ENCODE measurements at regions not wholly inside any gene's neighbourhood (a gene's known extent, or its start where the extent isn't known, plus 50 kb on each side); places are given as distances from the start of the nearest gene placed in this dataset.

DNA sequence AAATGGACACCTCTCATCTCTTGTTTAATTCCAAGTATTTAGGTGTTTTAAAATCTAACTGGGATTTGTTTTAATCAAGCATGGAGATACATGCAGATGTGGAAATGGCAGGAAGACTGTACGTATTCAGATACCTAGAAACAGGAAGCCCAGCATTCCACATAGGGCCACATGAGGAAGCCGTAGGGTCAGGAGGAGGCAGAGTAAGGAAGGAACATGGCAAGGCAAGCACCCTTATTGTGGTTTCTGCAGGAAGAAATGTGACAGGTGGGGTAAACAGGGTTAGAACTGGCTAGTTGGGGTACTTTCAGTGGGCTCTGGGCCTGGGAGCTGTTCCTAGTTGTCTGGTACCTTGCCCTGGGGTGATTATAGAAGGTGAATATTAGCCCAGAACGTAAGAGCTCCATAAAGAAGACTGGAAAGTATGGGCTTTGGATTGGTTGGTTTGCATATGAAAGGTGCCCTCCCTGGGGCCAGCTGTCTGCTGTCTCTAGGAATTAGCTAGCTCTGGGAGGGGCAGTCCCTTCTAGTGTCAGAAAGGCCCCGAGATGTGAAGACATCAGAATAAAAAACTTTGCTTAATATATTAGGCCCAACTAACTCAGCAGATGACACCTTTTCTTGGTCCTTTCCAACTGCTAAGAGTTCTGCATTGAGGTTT lies 107.7 kb upstream of the CADPS start:
- no peak for DNase-seq

DNA sequence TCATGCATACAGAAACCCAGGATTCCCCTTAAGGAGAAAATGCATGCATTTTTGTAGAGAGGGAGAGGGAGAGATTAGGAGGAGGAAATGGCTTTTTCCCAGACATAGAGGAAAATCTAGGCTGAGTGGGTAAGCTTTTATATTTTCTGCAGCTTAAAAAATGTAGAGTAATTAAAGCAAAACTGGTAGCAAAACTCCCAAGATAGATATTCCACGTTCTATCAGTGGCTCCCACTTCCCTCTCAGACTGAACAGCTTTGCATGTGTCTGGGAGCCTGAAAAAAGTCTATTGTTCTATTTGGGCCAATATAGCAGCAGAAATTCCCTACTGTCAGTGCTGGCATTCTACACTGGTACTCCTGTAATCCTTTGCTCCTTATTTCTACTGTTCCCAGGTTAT lies 110.8 kb upstream of the CADPS start:
- no peak for DNase-seq

DNA sequence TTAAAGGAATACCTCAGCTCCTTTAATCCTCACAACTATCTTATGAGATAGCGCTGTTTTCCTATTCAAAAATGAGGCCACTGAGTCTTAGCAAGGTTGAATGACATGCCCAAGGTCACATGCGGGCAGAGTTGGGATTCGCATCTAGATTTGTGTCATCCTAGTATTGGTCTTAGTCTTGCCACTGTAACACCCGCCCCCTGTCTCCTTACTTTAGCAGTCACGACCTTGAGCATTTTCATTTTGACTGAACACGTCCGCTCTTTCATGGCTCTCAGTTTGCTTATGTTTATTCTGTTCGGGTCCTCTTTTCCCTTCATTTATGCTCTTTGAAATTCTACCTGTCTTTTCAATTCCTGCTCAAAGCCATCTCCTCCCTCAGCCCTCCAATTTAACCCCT lies 112.5 kb upstream of the CADPS start:
- DNase-seq: no peak

DNA sequence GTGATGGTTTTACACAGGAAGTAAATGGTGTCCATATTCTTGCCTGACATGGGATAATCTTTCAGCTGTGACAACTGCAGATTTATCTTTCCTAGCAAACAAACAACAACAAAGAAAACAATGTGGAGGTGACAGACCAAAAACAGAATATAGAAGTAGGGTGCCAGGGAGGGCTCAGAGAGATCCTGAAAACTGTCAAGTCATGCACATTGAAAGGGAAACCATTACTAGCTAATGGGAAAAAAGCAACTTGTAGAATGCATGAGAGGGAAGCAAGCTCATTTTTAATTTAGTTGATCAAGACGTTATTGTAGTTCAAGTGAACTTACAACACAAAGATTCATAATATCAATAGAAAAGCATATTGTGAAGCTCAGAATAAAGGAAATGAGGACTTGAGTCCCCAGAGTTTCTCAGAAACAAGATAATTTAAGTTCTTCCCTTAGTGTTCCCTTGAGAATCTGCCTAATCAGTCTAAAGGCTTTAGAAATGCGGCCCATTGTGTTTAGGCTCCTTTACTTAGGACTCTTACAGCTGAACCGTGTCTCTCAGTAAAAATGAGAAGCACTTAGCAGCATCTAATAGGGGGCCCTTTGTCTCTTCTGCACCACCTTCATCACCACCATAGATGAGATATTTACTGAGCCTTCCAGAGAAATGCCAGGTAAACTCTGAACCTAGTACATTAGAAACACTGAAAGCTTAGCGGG lies 115.6 kb upstream of the CADPS start:
- no peak for DNase-seq

DNA sequence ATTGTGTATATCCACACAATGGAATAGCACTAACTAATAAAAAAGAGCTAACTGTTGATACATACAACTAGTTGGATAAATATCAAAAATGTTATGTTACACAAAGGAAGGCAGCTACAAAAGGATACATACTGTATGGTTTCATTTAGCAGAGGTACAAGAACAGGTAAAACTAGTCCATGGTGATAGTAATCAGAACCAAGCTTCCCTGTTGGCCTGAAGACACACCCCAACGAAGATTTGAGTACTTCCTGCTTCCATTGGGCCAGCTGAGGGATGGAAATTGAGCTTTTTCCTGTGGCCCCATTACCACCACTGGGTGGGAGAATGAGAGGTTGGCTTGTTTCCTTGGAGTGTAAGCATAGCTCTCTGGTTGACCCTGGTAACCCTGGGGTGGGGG lies 117.3 kb upstream of the CADPS start:
- DNase-seq: no peak

DNA sequence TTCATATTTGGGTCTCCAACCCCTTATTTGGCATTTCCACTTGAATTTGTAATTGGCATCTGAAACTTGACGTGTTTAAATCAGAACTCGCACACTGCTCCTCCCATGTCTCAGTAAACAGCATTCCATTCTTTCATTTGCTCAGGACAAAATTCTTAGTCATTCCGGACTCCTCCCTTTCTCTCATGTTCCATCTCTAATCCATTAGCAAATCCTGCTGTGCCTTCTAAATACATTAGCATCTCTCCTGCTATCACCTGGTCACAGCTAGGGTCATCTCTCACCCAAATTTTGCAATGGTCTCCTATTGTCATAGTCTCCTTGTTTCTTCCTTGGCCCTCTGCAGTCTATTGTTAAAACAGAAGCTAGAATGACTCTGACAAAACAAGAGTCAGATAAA lies 119.9 kb upstream of the CADPS start:
- DNase-seq: no peak

DNA sequence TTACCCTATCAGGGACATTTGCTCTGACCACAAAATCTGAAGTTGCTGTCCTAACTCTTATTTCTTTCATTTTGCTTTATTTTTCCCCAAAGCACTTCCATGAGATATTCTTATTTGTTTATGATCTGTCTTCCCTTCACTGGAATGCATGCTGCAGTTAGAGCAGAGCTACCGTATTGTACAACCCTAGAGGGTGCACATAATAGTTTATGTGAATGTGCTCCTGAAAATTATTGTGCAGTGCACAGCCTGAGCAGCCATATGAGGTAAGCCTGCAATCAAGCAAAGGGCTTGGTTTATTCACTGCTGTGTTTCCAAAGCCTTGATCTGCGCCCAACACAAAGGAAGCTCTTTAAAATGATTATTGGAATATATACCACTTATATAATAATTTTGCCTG lies 120.3 kb upstream of the CADPS start:
- DNase-seq: no peak

DNA sequence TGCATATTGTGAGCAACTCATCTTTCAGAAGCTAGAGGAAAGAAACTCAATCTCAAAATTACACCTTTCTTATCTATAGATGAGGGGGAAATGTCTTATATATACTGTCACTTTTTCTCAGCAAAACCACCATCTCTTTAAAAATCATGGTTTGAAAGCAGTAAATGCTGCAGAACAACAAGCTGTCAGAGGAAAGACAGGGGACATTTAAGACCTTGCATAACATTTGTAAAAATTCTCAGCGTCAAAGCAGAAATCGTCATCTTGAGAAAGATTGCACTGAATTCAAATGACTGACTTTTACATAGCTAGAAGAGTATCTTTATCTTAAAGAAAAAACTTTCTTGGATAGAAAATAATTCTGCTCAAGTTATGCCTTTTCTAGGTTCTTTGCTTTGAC lies 122.2 kb upstream of the CADPS start:
- DNase-seq: no peak

DNA sequence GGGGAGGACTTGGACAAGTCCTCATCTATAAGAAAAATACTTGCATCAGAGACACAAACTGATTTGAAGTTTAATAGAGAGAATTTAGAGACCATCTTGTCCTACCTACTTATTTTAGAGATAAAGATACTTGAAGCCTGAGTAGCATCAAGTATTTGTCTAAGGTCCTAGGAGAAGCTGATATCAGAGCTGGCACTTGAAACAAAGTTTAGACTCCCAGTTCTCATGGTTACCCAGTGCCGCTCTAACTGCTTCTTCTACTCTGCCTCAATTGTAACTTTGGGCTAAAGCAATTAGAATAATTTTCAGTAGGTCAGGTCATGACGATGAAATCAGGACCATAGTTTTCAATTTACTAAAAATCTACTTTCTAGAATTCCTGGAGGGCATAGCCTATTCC lies 123.9 kb upstream of the CADPS start:
- DNase-seq: no peak

DNA sequence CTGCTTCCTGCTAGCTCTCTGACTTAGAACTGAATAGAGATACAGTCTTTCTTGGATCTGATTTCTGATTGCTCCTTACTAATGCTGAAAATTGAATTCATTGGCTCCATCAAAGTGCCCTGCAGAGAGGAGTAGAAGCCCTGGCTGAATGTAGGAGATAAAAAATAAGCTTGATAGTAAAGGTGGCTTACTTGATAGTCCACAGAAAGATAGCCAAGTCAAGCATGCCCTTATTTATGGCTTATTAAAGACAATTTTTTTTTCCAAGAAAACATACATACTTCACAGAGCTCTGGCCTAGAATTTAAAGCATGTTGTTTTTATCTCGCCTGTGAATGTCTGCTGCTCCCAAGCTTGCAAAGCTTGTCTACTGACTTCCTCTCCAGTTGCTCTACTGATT lies 124.6 kb upstream of the CADPS start:
- no peak for DNase-seq

DNA sequence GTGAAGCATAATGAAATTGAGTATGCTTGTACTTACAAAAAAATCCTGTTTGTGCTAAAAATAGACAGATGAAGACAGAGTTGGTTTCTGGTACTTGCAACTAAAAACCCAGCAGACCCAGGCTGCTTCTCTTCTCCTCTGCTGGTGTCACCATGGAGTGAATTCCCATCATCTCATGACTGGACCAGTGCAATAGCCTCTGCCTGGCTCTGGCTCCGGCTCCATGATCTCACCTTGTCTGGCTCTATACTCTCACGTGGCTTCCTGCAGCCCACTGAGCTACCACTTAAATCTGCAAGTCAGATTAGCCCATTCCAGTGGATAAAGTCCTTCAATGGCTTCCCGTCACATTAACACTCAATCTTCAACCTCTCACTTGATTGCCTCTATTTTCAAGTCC lies 129.2 kb upstream of the CADPS start:
- DNase-seq: no peak

DNA sequence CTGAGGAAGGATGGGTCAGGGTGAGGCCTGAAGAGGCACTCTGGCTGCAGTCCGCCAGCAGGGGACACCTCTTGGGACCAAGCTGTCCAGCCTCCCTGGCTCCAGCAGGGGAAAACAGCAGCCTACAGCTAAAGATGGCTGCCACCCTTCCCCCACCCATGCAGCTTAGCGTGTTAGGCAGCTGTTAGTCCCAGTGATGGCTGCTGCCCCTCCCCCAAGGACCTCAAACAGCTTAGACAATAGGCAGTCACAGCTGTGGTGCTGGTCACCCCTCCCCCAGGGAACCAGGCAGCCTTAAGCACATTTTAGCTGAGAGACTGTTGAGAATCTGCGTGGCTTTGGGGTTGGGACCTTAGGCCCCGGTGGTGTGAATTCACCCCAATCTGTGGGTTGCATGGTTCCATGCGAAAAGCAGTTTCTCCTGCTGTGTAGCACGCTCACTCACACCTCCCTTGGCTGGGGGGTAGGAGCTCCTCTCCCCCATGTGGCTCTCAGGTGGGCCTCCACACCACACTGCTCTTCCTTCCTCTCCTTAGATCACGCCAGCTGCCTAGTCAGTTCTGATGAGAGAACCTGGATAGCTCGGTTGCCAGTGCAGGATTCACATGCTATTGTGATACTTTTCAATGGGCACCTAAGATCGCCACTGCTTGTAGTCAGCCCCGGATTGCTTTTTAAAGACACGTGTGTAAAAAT lies 140.5 kb upstream of the CADPS start:
- DNase-seq: peak in 1 of 2 donors; percentile 27

DNA sequence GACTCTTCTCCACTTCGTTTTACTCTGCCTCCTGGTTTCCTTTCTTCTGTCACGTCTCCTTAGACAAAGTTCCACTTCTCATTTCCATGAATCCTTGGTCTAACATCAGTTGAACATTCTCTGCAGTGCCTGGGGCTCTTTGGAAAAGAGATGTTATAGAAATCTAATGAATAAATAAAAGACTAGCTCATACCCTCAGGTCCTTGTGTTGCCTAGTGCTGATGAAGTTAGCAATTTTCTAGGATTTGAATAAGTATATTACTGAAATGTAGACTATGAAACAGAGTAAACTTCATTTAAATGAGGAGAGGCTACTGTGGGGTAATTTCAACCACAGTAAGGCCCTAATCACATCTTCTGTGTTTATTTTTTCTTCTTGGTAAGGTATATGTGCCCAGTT lies 146.9 kb upstream of the CADPS start:
- DNase-seq: no peak

DNA sequence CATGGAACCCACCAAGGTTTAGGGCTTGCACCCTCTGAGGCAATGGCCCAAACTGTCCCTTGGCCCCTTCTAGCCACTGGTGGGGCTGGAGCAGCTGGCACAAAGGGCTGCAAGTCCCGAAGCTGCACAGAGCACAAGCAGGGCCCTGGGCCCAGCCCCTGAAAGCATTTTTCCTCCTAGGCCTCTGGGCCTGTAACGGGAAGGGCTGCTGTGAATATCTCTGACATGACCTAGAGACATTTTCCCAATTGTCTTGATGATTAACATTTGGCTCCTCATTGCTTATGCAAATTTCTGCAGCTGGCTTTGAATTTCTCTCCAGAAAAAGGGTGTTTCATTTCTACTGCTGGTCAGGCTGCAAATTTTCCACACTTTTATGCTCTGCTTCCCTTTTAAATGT lies 151.5 kb upstream of the CADPS start:
- no peak for DNase-seq

DNA sequence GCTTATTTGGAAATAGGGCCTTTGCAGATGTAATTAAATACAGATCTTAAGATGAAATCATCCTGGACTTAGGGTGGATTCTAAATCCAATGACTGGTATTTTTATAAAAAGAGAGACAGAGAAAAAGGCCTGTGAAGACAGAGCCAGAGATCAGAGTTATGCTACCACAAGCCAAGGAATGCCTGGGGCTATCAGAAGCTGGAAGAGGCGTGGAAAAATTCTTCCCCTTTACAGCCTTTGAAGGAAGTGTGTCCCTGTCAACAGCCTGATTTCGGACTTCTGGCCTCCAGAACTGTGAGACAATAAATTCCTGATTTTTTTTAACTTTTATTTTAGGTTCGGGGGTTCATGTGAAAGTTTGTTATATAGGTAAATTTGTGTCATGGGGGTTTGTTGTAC lies 154.1 kb upstream of the CADPS start:
- DNase-seq: no peak

DNA sequence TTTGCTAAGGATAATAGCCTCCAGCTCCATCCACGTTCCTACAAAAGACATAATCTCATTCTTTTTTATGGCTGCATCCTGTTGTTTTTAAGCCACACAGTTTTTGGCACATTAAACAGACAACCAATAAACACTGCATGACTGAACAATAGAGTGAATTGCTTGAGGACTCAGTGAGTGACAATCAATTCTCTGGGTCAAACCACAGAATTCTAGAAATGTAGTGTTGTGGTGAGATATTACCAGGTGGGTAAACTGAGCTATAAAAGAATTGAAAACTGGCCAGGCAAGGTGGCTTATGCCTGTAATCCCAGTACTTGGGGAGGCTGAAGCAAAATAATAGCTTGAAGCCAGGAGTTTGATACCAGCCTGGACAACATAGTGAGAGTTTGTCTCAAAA lies 154.7 kb upstream of the CADPS start:
- DNase-seq: no peak

DNA sequence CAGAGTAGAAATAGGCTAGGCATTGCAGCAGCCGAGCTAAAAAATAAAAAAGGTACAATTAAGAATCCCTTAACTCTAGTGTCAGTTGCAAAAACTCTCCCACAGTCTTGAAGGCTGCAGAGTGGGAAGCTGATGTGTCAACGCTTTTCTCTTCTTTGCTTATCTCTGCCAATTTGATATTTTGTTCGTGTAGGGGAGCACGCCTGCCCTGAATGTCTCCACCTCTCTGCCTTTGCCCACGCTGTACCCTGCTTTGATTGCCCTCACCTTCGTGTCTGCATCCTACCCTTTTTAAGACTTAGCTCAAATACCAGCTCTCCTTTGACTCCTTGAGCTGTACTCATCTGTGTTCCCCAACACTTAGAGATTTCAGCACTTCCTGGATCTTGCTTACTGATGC lies 155.4 kb upstream of the CADPS start:
- no peak for DNase-seq

DNA sequence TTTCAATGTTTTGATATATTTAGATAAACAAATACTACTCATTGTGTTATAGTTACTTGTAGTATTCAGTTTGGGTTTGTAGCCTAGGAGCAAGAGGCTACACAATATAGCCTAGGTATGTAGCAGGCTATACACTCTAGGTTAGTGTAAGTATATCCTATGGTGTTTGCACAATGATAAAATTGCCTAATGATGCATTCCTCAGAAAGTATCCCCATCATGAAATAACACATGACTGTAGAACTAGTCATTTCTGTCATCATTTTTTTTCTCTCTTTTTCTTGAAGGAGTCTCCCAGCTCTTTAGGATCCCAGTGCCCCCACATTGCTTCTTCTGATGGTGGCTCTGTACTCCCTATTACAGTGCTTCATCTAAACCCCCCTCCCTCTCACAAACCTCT lies 157.7 kb upstream of the CADPS start:
- no peak for DNase-seq

DNA sequence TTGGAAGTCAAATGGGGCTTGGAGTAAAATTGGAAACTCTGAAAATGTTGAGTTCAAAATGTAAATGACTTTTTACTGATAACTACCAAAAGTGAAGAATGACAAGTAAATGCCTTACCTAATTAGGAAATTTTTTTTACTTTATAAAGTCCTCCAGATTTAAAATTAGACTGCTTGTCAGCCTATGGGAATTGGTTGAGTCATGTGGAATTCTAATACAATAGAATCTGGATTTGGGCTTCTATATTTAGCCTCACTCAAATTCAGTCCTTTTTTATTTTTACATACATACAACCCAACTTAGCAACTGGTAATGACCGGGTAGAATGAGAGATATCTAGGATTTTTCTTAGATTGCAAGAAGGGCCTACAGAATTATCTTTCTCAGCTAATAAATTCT lies 158.9 kb upstream of the CADPS start:
- no peak for DNase-seq

DNA sequence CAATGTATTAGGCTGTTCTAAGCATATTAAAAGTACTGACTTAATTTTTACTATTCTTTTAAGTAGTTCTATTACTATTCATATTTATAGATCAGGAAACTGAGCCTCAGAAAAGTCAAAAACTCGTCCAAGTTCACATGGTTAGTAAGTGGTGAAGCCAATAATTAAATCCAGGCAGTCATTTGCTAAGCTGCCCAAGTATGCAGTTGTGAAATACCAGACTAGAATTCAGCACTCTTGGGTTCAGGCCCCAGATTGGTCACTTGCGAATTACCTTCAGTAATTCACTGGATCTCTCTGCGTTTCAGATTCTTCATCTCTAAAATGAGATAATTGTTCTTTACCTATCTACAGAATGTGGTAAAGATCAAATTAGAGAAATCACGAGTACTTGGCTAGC lies 161.9 kb upstream of the CADPS start:
- no peak for DNase-seq

DNA sequence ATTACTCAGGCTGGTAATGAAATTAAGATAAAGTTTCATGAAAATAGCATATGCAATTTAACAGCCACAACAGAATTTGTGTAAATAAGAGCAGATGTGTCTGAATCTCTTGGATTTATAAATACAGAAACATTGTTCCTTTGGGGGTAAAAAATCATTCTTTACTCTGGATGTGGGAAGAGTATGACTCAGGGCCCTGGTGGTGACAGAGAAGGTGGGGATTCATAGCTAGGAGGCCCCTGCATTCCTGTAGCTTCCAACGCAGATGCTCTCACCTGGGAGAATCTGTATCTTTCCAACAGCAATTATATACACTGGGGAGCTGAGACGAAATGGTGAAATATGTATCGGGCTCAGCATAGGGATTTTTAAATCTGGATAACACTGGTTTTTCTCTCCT lies 167.6 kb upstream of the CADPS start:
- DNase-seq: no peak

DNA sequence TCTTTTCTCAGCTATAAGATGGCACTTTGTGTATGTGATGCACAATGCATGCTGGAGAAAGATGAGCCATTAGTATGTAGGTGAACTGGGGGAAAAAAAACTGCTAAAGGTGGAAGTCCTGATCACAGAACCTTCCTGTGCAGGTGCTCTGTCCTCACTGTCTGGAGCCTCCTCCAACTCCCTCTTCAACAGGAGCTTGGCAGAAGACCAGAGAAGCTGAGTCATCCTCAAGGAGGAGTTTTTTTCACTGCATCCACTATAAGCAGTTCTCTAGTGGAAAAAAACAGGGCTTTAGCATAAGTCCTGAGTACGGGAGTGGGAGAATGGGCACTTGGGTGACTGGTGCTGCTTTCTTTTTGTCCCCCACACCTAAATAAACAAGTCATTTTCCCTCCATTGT lies 168.4 kb upstream of the CADPS start:
- DNase-seq: peak in 1 of 2 donors; percentile 26

DNA sequence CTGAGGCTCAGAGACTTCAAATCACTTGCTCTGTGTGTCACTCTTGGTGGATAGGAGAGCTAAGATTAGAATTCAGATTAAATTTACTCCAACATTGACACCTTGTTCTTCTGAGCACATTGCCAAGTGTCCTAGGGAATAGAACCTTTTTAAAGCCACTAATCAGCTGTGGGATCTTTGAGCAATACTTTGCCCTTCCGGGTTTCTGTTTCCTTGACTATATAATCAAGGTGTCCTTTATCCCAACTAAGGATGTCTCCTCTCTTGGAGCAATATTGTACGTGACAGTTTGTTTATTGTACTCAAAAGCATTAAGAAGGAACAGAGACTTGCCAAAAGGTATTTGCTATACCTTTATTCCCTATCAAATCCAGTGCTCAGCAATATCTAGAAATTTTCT lies 170.9 kb upstream of the CADPS start:
- DNase-seq: no peak

DNA sequence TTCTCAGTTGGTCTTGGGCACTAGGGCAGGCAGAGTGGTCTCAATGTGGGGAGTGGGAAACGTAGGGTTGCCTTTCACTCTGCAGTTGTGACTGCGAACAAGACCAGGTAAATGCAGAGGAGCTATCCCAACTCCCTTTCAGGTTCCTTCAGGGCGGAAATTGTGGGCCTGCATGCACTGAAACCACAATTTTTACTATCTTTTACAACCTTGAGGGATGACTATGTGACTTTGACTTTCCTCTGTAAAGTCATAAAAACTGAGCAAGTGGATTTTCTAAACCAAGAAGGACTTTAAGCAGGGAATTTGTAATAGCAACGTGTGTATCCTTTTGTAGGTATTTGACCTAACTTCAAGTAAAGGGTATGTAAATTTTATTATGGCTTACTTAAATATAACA lies 171.4 kb upstream of the CADPS start:
- no peak for DNase-seq

DNA sequence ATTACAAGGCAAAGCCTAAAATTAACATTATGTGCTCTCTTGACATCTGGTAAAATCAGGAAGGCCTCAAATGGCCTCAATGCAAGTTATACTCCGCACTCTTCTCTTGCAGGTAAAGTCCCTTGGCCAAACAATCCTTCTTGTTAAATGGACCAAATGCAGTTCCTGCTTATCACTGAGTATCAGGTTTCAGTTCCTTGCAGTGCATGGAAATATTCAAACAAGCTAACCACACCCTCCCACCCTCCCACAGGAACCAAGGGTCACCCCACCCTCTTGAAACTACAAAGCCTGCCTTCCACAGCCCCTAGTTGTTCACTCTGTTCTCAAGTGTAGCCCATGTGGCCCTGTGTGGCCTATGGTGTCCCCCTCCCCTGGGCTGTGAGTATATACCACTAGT lies 171.9 kb upstream of the CADPS start:
- DNase-seq: no peak
